ENCODE measurements at regions not wholly inside any gene's neighbourhood (a gene's known extent, or its start where the extent isn't known, plus 50 kb on each side); places are given as distances from the start of the nearest gene placed in this dataset.

DNA sequence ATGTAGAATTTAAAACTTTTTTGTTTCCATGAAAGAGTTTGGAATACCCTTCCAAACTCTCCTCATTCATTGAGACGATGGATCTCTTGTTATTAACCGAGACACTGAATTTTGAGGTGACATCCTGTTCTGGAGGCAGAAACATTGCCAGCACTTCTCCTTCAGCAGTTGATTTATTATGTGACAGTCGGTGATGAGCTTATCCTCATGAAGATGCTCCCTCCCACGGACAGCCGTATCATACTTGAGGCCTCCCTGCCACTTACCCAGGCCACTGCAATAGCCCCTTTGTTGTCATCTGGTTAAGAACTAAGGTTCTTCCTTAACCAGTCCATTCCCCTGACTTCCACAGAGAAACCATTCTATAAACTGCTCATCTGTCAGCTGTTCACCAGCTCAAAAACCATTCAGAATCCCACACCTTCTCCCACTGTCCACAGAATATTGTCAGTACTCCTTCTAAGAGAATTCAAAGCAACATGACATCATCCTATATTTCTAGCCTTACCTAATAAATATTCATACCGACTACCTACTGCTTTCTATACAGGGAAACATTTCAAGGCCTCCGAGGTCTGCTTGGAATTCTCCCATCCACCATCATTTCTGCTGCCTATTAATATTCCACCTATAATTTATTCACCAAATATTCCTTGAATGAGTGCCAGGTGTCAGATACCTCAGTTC, 139.0 kb upstream of the TRIB2 start:
- no peaks in the 10 kb centered on the region for H3K27me3 ChIP-seq
- no peak overlapping the region for H3K27ac ChIP-seq
- H3K9me3 ChIP-seq = no peaks in the 10 kb centered on the region
- TF ChIP-seq, protein P1, sequence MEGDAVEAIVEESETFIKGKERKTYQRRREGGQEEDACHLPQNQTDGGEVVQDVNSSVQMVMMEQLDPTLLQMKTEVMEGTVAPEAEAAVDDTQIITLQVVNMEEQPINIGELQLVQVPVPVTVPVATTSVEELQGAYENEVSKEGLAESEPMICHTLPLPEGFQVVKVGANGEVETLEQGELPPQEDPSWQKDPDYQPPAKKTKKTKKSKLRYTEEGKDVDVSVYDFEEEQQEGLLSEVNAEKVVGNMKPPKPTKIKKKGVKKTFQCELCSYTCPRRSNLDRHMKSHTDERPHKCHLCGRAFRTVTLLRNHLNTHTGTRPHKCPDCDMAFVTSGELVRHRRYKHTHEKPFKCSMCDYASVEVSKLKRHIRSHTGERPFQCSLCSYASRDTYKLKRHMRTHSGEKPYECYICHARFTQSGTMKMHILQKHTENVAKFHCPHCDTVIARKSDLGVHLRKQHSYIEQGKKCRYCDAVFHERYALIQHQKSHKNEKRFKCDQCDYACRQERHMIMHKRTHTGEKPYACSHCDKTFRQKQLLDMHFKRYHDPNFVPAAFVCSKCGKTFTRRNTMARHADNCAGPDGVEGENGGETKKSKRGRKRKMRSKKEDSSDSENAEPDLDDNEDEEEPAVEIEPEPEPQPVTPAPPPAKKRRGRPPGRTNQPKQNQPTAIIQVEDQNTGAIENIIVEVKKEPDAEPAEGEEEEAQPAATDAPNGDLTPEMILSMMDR (IDR thresholded peaks at IDR 0.05) = no peak
- no peak for DNase-seq
- H3K4me3 ChIP-seq = no peak overlapping the region
- no peak for ATAC-seq
- intact Hi-C loops (cut with DNase I) = no loop called here
- H3K4me1 ChIP-seq = no peaks in the 10 kb centered on the region
- no peaks in the 10 kb centered on the region for H3K36me3 ChIP-seq

DNA sequence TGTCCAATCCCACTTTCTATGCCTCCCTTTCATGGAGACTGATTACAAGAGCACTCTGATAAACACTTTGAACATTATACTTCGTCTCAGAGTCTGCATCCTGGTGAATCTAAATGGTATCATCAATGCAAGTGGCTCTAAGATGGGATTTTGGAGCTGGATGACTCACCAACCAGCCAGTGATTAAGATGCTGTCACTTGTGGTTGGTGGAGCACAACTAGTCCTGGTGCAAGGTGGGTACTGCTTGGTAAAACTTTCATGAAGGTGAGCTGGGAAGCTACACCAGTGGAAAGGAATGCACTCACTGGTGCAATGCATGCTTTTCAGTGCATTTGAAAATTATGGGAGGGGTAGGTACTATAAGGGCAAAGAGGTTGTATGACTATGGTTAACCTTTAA, 137.7 kb upstream of the TRIB2 start:
- TF ChIP-seq, protein P1 (IDR thresholded peaks at IDR 0.05) = no peak
- Histone ChIP-seq H3K27ac (no peak overlapping the region), H3K27me3 (no peaks in the 10 kb centered on the region), H3K4me1 (no peaks in the 10 kb centered on the region), H3K9me3 (no peaks in the 10 kb centered on the region), H3K4me3 (no peak overlapping the region), H3K36me3 (no peaks in the 10 kb centered on the region)
- ATAC-seq = no peak
- intact Hi-C loops (cut with DNase I) = no loop called here
- DNase-seq = no peak

GRCh38 chr2:12584338-12584737, 132.4 kb upstream of the TRIB2 start:
- DNase-seq (no peak), ATAC-seq (no peak)
- intact Hi-C loops (cut with DNase I) = no loop called here
- Histone ChIP-seq H3K4me1 (peaks cover 4% of the 10 kb centered on the region), H3K36me3 (no peaks in the 10 kb centered on the region), H3K4me3 (no peak overlapping the region), H3K27me3 (no peaks in the 10 kb centered on the region), H3K27ac (no peak overlapping the region), H3K9me3 (no peaks in the 10 kb centered on the region)
- TF ChIP-seq, protein P1 (IDR thresholded peaks at IDR 0.05) = no peak

GRCh38 chr2:12585784-12586183, 131.0 kb upstream of the TRIB2 start:
- DNase-seq = no peak
- ATAC-seq = no peak
- intact Hi-C loops (cut with DNase I) = no loop called here

DNA sequence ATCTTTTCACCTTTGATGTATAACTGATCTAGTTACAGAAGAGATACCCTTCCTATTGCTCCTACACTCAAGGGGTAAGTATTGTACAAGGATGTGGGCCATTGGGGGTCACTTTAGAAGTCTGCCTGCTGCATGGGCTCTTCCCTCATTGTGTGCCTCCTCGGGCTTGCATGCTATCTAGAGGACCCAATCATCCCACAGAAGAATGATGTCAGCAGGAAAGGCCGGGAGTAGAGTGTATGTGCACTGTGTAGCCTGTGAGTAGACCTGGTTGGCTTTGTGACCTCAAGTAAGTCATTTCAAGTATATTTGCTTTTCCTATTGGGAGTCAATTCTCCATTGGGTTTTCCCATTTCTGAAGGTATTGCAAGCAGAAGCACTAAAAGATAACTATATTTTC, 129.5 kb upstream of the TRIB2 start:
- intact Hi-C loops (cut with DNase I) = no loop called here
- TF ChIP-seq, protein P1 (IDR thresholded peaks at IDR 0.05) = no peak
- no peak for ATAC-seq

More at GRCh38 chr2:12585784-12586183, 131.0 kb upstream of the TRIB2 start:
- no peaks in the 10 kb centered on the region for H3K36me3 ChIP-seq
- no peaks in the 10 kb centered on the region for H3K9me3 ChIP-seq
- no peak overlapping the region for H3K4me3 ChIP-seq
- TF ChIP-seq, protein P1 (IDR thresholded peaks at IDR 0.05) = no peak
- H3K27me3 ChIP-seq = no peaks in the 10 kb centered on the region
- peaks cover 4% of the 10 kb centered on the region for H3K4me1 ChIP-seq
- H3K27ac ChIP-seq = no peak overlapping the region

More for the DNA sequence above, 129.5 kb upstream of the TRIB2 start:
- DNase-seq = no peak
- H3K4me3 ChIP-seq = no peak overlapping the region
- H3K36me3 ChIP-seq = no peaks in the 10 kb centered on the region
- H3K27ac ChIP-seq = no peak overlapping the region
- H3K27me3 ChIP-seq = no peaks in the 10 kb centered on the region
- no peaks in the 10 kb centered on the region for H3K9me3 ChIP-seq
- peaks cover 4% of the 10 kb centered on the region for H3K4me1 ChIP-seq
